ENCODE measurements at regions not wholly inside any gene's neighbourhood (a gene's known extent, or its start where the extent isn't known, plus 50 kb on each side); places are given as distances from the start of the nearest gene placed in this dataset.
A peak's percentile ranks its signal among the peaks of the same experiment; 100 is the strongest.

- Histone ChIP-seq H3F3A (replicated peaks; ENCODE audit: low read depth) (no peaks in the 10 kb centered on the region), H2AFZ (no peak overlapping the region), H3K4me3 (no peak overlapping the region), H3K4me2 (peak overlapping the region; percentile 58; the same call in 1 of the 2 replicates), H3K27me3 (ENCODE audit: insufficient read depth) (no peaks in the 10 kb centered on the region), H3K79me2 (replicated peaks; ENCODE audit: insufficient read depth) (peaks cover 37% of the 10 kb centered on the region), H3K9me2 (ENCODE audit: insufficient read depth) (no peaks in the 10 kb centered on the region; the same call in 1 of the 2 replicates), H4K20me1 (replicated peaks; ENCODE audit: insufficient read depth) (no peaks in the 10 kb centered on the region), H3K36me3 (ENCODE audit: insufficient read depth) (peaks cover 8% of the 10 kb centered on the region), H3K4me1 (ENCODE audit: insufficient read depth) (peaks cover 40% of the 10 kb centered on the region), H3K27ac (ENCODE audit: low read depth) (0 out of 2 replicates have a peak overlapping the region, but pooled peaks have one; percentile 42)
- DNase-seq (ENCODE audit: low spot score) (no peak), ATAC-seq (no peak)
- Mint-ChIP-seq H3K4me3 (no peak overlapping the region), H3K36me3 (ENCODE audit: low read depth) (peaks cover 29% of the 10 kb centered on the region), H3K4me1 (peaks cover 27% of the 10 kb centered on the region), H3K27me3 (ENCODE audit: insufficient read depth, low read depth, poor library complexity) (peaks cover 1% of the 10 kb centered on the region), H3K27ac (no peak overlapping the region), H3K9me3 (peaks cover 13% of the 10 kb centered on the region)
- no peak for TF ChIP-seq STAT1 (IDR thresholded peaks at IDR 0.05; ENCODE audit: unreplicated experiment)
- no peak for TF ChIP-seq CREB1 (CRISPR knock-in tag; IDR thresholded peaks at IDR 0.05; ENCODE audit: low read depth)
- TF ChIP-seq NANOG (IDR thresholded peaks at IDR 0.05; ENCODE audit: borderline replicate concordance) = no peak
- no peak for TF ChIP-seq ZNF462 (CRISPR knock-in tag; IDR thresholded peaks at IDR 0.05)
- TF ChIP-seq POLR2AphosphoS5 (IDR thresholded peaks at IDR 0.05; ENCODE audit: low read depth) = no peak
These were observed 608.4 kb upstream of the HTR2C start for GRCh38 chrX:113975441-113975840.

GRCh38 chrX:113974881-113975280, 609.0 kb upstream of the HTR2C start:
- peaks cover 27% of the 10 kb centered on the region for H3K4me1 Mint-ChIP-seq
- TF ChIP-seq JUNB (IDR thresholded peaks at IDR 0.05; ENCODE audit: unreplicated experiment) (no peak), EZH2phosphoT487 (IDR thresholded peaks at IDR 0.05; ENCODE audit: unreplicated experiment) (no peak), ETS1 (IDR thresholded peaks at IDR 0.05) (no peak), NANOG (IDR thresholded peaks at IDR 0.05; ENCODE audit: borderline replicate concordance) (no peak), ZNF114 (CRISPR knock-in tag; IDR thresholded peaks at IDR 0.05) (no peak), POLR2AphosphoS5 (IDR thresholded peaks at IDR 0.05; ENCODE audit: low read depth) (no peak), ZNF331 (CRISPR knock-in tag; IDR thresholded peaks at IDR 0.05; ENCODE audit: low read depth) (no peak), EZH2 (IDR thresholded peaks at IDR 0.05; ENCODE audit: low read depth, unreplicated experiment) (no peak), REST (IDR thresholded peaks at IDR 0.05; ENCODE audit: unreplicated experiment) (no peak)

More at GRCh38 chrX:113974881-113975280, 609.0 kb upstream of the HTR2C start:
- Histone ChIP-seq H2AFZ (no peak overlapping the region), H3K4me1 (ENCODE audit: insufficient read depth) (peaks cover 40% of the 10 kb centered on the region), H3K4me3 (no peak overlapping the region), H3K27me3 (ENCODE audit: insufficient read depth) (no peaks in the 10 kb centered on the region), H3F3A (replicated peaks; ENCODE audit: low read depth) (no peaks in the 10 kb centered on the region), H4K20me1 (replicated peaks; ENCODE audit: insufficient read depth) (no peaks in the 10 kb centered on the region), H3K36me3 (ENCODE audit: insufficient read depth) (peaks cover 3% of the 10 kb centered on the region), H3K79me2 (replicated peaks; ENCODE audit: insufficient read depth) (peaks cover 42% of the 10 kb centered on the region), H3K9me2 (ENCODE audit: insufficient read depth) (no peaks in the 10 kb centered on the region), H3K4me2 (no peak overlapping the region), H3K27ac (ENCODE audit: low read depth) (peak overlapping the region; percentile 60; the same call in 1 of the 2 replicates)
- Mint-ChIP-seq H3K27me3 (ENCODE audit: insufficient read depth, low read depth, poor library complexity) (peaks cover 1% of the 10 kb centered on the region), H3K9me3 (peaks cover 13% of the 10 kb centered on the region), H3K36me3 (ENCODE audit: low read depth) (peaks cover 27% of the 10 kb centered on the region), H3K27ac (no peak overlapping the region), H3K4me3 (no peak overlapping the region)
- no peak for DNase-seq (ENCODE audit: low spot score)
- ATAC-seq = no peak

Measured in GM23338 (cell line).